ENCODE measurements at regions not wholly inside any gene's neighbourhood (a gene's known extent, or its start where the extent isn't known, plus 50 kb on each side); places are given as distances from the start of the nearest gene placed in this dataset.

- TF ChIP-seq CTCF (IDR thresholded peaks at IDR 0.05) (no peak), POLR2A (IDR thresholded peaks at IDR 0.05) (no peak)
Measured at GRCh38 chr2:11009176-11009575, 97.4 kb downstream of the KCNF1 start.

Data from uterus (tissue), 2 donors.